Left colon (tissue), 2 donors: ENCODE measurements at regions not wholly inside any gene's neighbourhood (a gene's known extent, or its start where the extent isn't known, plus 50 kb on each side); places are given as distances from the start of the nearest gene placed in this dataset.
"Not testable (repeated sequence)": the region's sequence is repeated elsewhere in the genome, so short reads cannot be mapped to it uniquely, and the experiment has no call there.

Experiments used
- ATAC-seq: fragments of 200-7000 bp; cut with Tn5 transposase; one replicate; pipeline ENCODE4 v1.9.1; 2020; ENCODE audit warnings: mild to moderate bottlenecking, moderate library complexity
- DNase-seq, 2 donors: peaks; one replicate each; pipeline ENCODE4 v3.0.0-alpha.2; 2020
- intact Hi-C, 2 donors: fragments of 100-400 bp; cut with DNase I in 1 of 2; cut with micrococcal nuclease in 1 of 2; formaldehyde crosslinking; loops; one replicate each; pipeline versions ENCODE4 v1.11.2 to v1.14.0; 2022; cut with DNase I, micrococcal nuclease
- donor health status: DM: no; HTN: no; CAD: no.
- donor health status: DM: yes; HTN: yes; CAD: no.

- DNase-seq, intact Hi-C loops, ATAC-seq: not testable (repeated sequence)
These were observed 156.5 kb upstream of the CCNG1 start for GRCh38 chr5:163280897-163281296.

GRCh38 chr5:163281512-163281911 is 155.9 kb upstream of the CCNG1 start:
- intact Hi-C loops, result no loop called here
- ATAC-seq (no peak), DNase-seq (no peak)

GRCh38 chr5:163293836-163294235 is 143.6 kb upstream of the CCNG1 start:
- intact Hi-C loops, result no loop called here
- ATAC-seq (no peak), DNase-seq (no peak)

- DNase-seq (no peak), ATAC-seq (no peak)
- intact Hi-C loops, result no loop called here
These were observed 133.7 kb upstream of the CCNG1 start for GRCh38 chr5:163303718-163304117.

GRCh38 chr5:163305655-163306054 is 131.7 kb upstream of the CCNG1 start:
- ATAC-seq, result no peak
- intact Hi-C loops, result no loop called here
- no peak for DNase-seq

- no peak for ATAC-seq
- intact Hi-C loops, result no loop called here
- no peak for DNase-seq
These were observed 131.0 kb upstream of the CCNG1 start for GRCh38 chr5:163306421-163306820.

- ATAC-seq, result no peak
- intact Hi-C loops, result no loop called here
- DNase-seq, result no peak
These were observed 127.5 kb upstream of the CCNG1 start for GRCh38 chr5:163309914-163310313.

GRCh38 chr5:163310997-163311396 is 126.4 kb upstream of the CCNG1 start:
- no peak for DNase-seq

GRCh38 chr5:163312598-163312997 is 124.8 kb upstream of the CCNG1 start:
- intact Hi-C loops, result no loop called here
- ATAC-seq, result no peak

More at GRCh38 chr5:163310997-163311396, 126.4 kb upstream of the CCNG1 start:
- ATAC-seq, result no peak
- intact Hi-C loops, result no loop called here

GRCh38 chr5:163313049-163313448 is 124.3 kb upstream of the CCNG1 start:
- ATAC-seq, intact Hi-C loops, DNase-seq: not testable (repeated sequence)

More at GRCh38 chr5:163312598-163312997, 124.8 kb upstream of the CCNG1 start:
- no peak for DNase-seq

- intact Hi-C loops, DNase-seq, ATAC-seq: not testable (repeated sequence)
These were observed 121.0 kb upstream of the CCNG1 start for GRCh38 chr5:163316374-163316773.

GRCh38 chr5:163318707-163319106 is 118.7 kb upstream of the CCNG1 start:
- no peak for ATAC-seq
- intact Hi-C loops, result no loop called here
- DNase-seq, result no peak

- intact Hi-C loops, result no loop called here
- DNase-seq (no peak), ATAC-seq (no peak)
These were observed 115.9 kb upstream of the CCNG1 start for GRCh38 chr5:163321511-163321910.

GRCh38 chr5:163330723-163331668 is 106.4 kb upstream of the CCNG1 start:
- intact Hi-C loops, result no loop called here
- no peak for DNase-seq
- no peak for ATAC-seq

- DNase-seq, ATAC-seq, intact Hi-C loops: not testable (repeated sequence)
These were observed 101.3 kb upstream of the CCNG1 start for GRCh38 chr5:163336074-163336473.

- ATAC-seq (no peak), DNase-seq (no peak)
- intact Hi-C loops, result no loop called here
These were observed 98.2 kb upstream of the CCNG1 start for GRCh38 chr5:163339148-163339547.

GRCh38 chr5:163340378-163340777 is 97.0 kb upstream of the CCNG1 start:
- DNase-seq, intact Hi-C loops: not testable (repeated sequence)
- peak; percentile 32 for ATAC-seq

GRCh38 chr5:163342306-163342705 is 95.1 kb upstream of the CCNG1 start:
- intact Hi-C loops, result no loop called here
- no peak for DNase-seq
- ATAC-seq, result no peak

- intact Hi-C loops, result no loop called here
- no peak for ATAC-seq
- no peak for DNase-seq
These were observed 92.2 kb upstream of the CCNG1 start for GRCh38 chr5:163345216-163345615.

- intact Hi-C loops, result no loop called here
- DNase-seq, result peak in 1 of 2 donors; percentile 46
- peak; percentile 67 for ATAC-seq
These were observed 89.7 kb upstream of the CCNG1 start for GRCh38 chr5:163347671-163348070.
